ENCODE measurements at regions not wholly inside any gene's neighbourhood (a gene's known extent, or its start where the extent isn't known, plus 50 kb on each side); places are given as distances from the start of the nearest gene placed in this dataset.
"Not testable (repeated sequence)": the region's sequence is repeated elsewhere in the genome, so short reads cannot be mapped to it uniquely, and the experiment has no call there.

GRCh38 chr12:61563665-61564450 is 696.3 kb upstream of the USP15 start:
- Histone ChIP-seq H3K4me3 (ENCODE audit: low read length) (no peak overlapping the region), H3K9ac (ENCODE audit: low read length) (no peak overlapping the region), H3K27me3 (ENCODE audit: control insufficient read depth, insufficient read depth, low read length) (no peaks in the 10 kb centered on the region), H3K4me1 (ENCODE audit: control insufficient read depth, insufficient read depth, low read length) (no peaks in the 10 kb centered on the region), H3K27ac (ENCODE audit: low read depth, low read length) (no peak overlapping the region), H3K36me3 (ENCODE audit: control insufficient read depth, insufficient read depth, low read length) (no peaks in the 10 kb centered on the region)

- Histone ChIP-seq H3K9ac (ENCODE audit: low read length) (no peak overlapping the region), H3K4me1 (ENCODE audit: control insufficient read depth, insufficient read depth, low read length) (no peaks in the 10 kb centered on the region), H3K36me3 (ENCODE audit: control insufficient read depth, insufficient read depth, low read length) (no peaks in the 10 kb centered on the region), H3K4me3 (ENCODE audit: low read length) (no peak overlapping the region), H3K27ac (ENCODE audit: low read depth, low read length) (no peak overlapping the region), H3K27me3 (ENCODE audit: control insufficient read depth, insufficient read depth, low read length) (no peaks in the 10 kb centered on the region)
Observed at GRCh38 chr12:61564466-61564865, 695.7 kb upstream of the USP15 start.

- no peaks in the 10 kb centered on the region for H3K27me3 ChIP-seq (ENCODE audit: control insufficient read depth, insufficient read depth, low read length)
- H3K9ac ChIP-seq (ENCODE audit: low read length), result no peak overlapping the region
- no peak overlapping the region for H3K4me3 ChIP-seq (ENCODE audit: low read length)
- no peaks in the 10 kb centered on the region for H3K4me1 ChIP-seq (ENCODE audit: control insufficient read depth, insufficient read depth, low read length)
- no peaks in the 10 kb centered on the region for H3K36me3 ChIP-seq (ENCODE audit: control insufficient read depth, insufficient read depth, low read length)
- no peak overlapping the region for H3K27ac ChIP-seq (ENCODE audit: low read depth, low read length)
Observed at GRCh38 chr12:61566183-61566582, 694.0 kb upstream of the USP15 start.

GRCh38 chr12:61574339-61574738 is 685.9 kb upstream of the USP15 start:
- Histone ChIP-seq H3K4me1 (ENCODE audit: control insufficient read depth, insufficient read depth, low read length) (no peaks in the 10 kb centered on the region), H3K36me3 (ENCODE audit: control insufficient read depth, insufficient read depth, low read length) (no peaks in the 10 kb centered on the region), H3K9ac (ENCODE audit: low read length) (no peak overlapping the region), H3K27ac (ENCODE audit: low read depth, low read length) (no peak overlapping the region), H3K4me3 (ENCODE audit: low read length) (no peak overlapping the region), H3K27me3 (ENCODE audit: control insufficient read depth, insufficient read depth, low read length) (no peaks in the 10 kb centered on the region)

- Histone ChIP-seq H3K27me3 (ENCODE audit: control insufficient read depth, insufficient read depth, low read length) (no peaks in the 10 kb centered on the region), H3K4me3 (ENCODE audit: low read length) (no peak overlapping the region), H3K4me1 (ENCODE audit: control insufficient read depth, insufficient read depth, low read length) (no peaks in the 10 kb centered on the region), H3K36me3 (ENCODE audit: control insufficient read depth, insufficient read depth, low read length) (no peaks in the 10 kb centered on the region), H3K9ac (ENCODE audit: low read length) (no peak overlapping the region), H3K27ac (ENCODE audit: low read depth, low read length) (no peak overlapping the region)
Observed at GRCh38 chr12:61584943-61585342, 675.3 kb upstream of the USP15 start.

- H3K27ac ChIP-seq (ENCODE audit: low read depth, low read length); H3K4me1 ChIP-seq (ENCODE audit: control insufficient read depth, insufficient read depth, low read length); H3K27me3 ChIP-seq (ENCODE audit: control insufficient read depth, insufficient read depth, low read length): not testable (repeated sequence)
Observed at GRCh38 chr12:61590864-61591263, 669.3 kb upstream of the USP15 start.

GRCh38 chr12:61610143-61610542 is 650.1 kb upstream of the USP15 start:
- H3K36me3 ChIP-seq (ENCODE audit: control insufficient read depth, insufficient read depth, low read length), result no peaks in the 10 kb centered on the region
- no peak overlapping the region for H3K27ac ChIP-seq (ENCODE audit: low read depth, low read length)
- H3K4me3 ChIP-seq (ENCODE audit: low read length), result no peak overlapping the region
- H3K9ac ChIP-seq (ENCODE audit: low read length), result no peak overlapping the region
- H3K4me1 ChIP-seq (ENCODE audit: control insufficient read depth, insufficient read depth, low read length), result no peaks in the 10 kb centered on the region
- no peaks in the 10 kb centered on the region for H3K27me3 ChIP-seq (ENCODE audit: control insufficient read depth, insufficient read depth, low read length)

More at GRCh38 chr12:61590864-61591263, 669.3 kb upstream of the USP15 start:
- not testable (repeated sequence) for H3K36me3 ChIP-seq (ENCODE audit: control insufficient read depth, insufficient read depth, low read length); H3K4me3 ChIP-seq (ENCODE audit: low read length); H3K9ac ChIP-seq (ENCODE audit: low read length)

- H3K27me3 ChIP-seq (ENCODE audit: control insufficient read depth, insufficient read depth, low read length), result no peaks in the 10 kb centered on the region
Observed at GRCh38 chr12:61629702-61630101, 630.5 kb upstream of the USP15 start.

GRCh38 chr12:61646639-61647038 is 613.6 kb upstream of the USP15 start:
- no peak overlapping the region for H3K4me3 ChIP-seq (ENCODE audit: low read length)
- no peaks in the 10 kb centered on the region for H3K36me3 ChIP-seq (ENCODE audit: control insufficient read depth, insufficient read depth, low read length)
- no peaks in the 10 kb centered on the region for H3K4me1 ChIP-seq (ENCODE audit: control insufficient read depth, insufficient read depth, low read length)
- no peaks in the 10 kb centered on the region for H3K27me3 ChIP-seq (ENCODE audit: control insufficient read depth, insufficient read depth, low read length)
- no peak overlapping the region for H3K27ac ChIP-seq (ENCODE audit: low read depth, low read length)
- no peak overlapping the region for H3K9ac ChIP-seq (ENCODE audit: low read length)

More at GRCh38 chr12:61629702-61630101, 630.5 kb upstream of the USP15 start:
- Histone ChIP-seq H3K4me3 (ENCODE audit: low read length) (no peak overlapping the region), H3K4me1 (ENCODE audit: control insufficient read depth, insufficient read depth, low read length) (no peaks in the 10 kb centered on the region), H3K27ac (ENCODE audit: low read depth, low read length) (no peak overlapping the region), H3K36me3 (ENCODE audit: control insufficient read depth, insufficient read depth, low read length) (no peaks in the 10 kb centered on the region), H3K9ac (ENCODE audit: low read length) (no peak overlapping the region)

- Histone ChIP-seq H3K27me3 (ENCODE audit: control insufficient read depth, insufficient read depth, low read length) (no peaks in the 10 kb centered on the region), H3K27ac (ENCODE audit: low read depth, low read length) (no peak overlapping the region), H3K4me3 (ENCODE audit: low read length) (no peak overlapping the region), H3K9ac (ENCODE audit: low read length) (no peak overlapping the region), H3K4me1 (ENCODE audit: control insufficient read depth, insufficient read depth, low read length) (no peaks in the 10 kb centered on the region), H3K36me3 (ENCODE audit: control insufficient read depth, insufficient read depth, low read length) (no peaks in the 10 kb centered on the region)
Observed at GRCh38 chr12:61647566-61647965, 612.6 kb upstream of the USP15 start.

GRCh38 chr12:61652265-61652664 is 607.9 kb upstream of the USP15 start:
- Histone ChIP-seq H3K9ac (ENCODE audit: low read length) (no peak overlapping the region), H3K36me3 (ENCODE audit: control insufficient read depth, insufficient read depth, low read length) (no peaks in the 10 kb centered on the region)

GRCh38 chr12:61654698-61655097 is 605.5 kb upstream of the USP15 start:
- no peaks in the 10 kb centered on the region for H3K4me1 ChIP-seq (ENCODE audit: control insufficient read depth, insufficient read depth, low read length)
- no peak overlapping the region for H3K9ac ChIP-seq (ENCODE audit: low read length)
- no peaks in the 10 kb centered on the region for H3K27me3 ChIP-seq (ENCODE audit: control insufficient read depth, insufficient read depth, low read length)
- no peaks in the 10 kb centered on the region for H3K36me3 ChIP-seq (ENCODE audit: control insufficient read depth, insufficient read depth, low read length)
- no peak overlapping the region for H3K4me3 ChIP-seq (ENCODE audit: low read length)
- no peak overlapping the region for H3K27ac ChIP-seq (ENCODE audit: low read depth, low read length)

More at GRCh38 chr12:61652265-61652664, 607.9 kb upstream of the USP15 start:
- Histone ChIP-seq H3K4me1 (ENCODE audit: control insufficient read depth, insufficient read depth, low read length) (no peaks in the 10 kb centered on the region), H3K4me3 (ENCODE audit: low read length) (no peak overlapping the region), H3K27ac (ENCODE audit: low read depth, low read length) (no peak overlapping the region), H3K27me3 (ENCODE audit: control insufficient read depth, insufficient read depth, low read length) (no peaks in the 10 kb centered on the region)

- Histone ChIP-seq H3K36me3 (ENCODE audit: control insufficient read depth, insufficient read depth, low read length) (no peaks in the 10 kb centered on the region), H3K9ac (ENCODE audit: low read length) (no peak overlapping the region), H3K27ac (ENCODE audit: low read depth, low read length) (no peak overlapping the region), H3K4me1 (ENCODE audit: control insufficient read depth, insufficient read depth, low read length) (no peaks in the 10 kb centered on the region), H3K4me3 (ENCODE audit: low read length) (no peak overlapping the region), H3K27me3 (ENCODE audit: control insufficient read depth, insufficient read depth, low read length) (no peaks in the 10 kb centered on the region)
Observed at GRCh38 chr12:61655241-61655640, 605.0 kb upstream of the USP15 start.
